Uterus (tissue), 2 donors: ENCODE measurements at regions not wholly inside any gene's neighbourhood (a gene's known extent, or its start where the extent isn't known, plus 50 kb on each side); places are given as distances from the start of the nearest gene placed in this dataset.

ENCODE experiments used
- POLR2A ChIP-seq, 2 donors: fragments of 450-650 bp; IDR thresholded peaks; one replicate each; pipeline ENCODE4 v1.6.1; 2016; ENCODE audit warnings: antibody characterized with exemption in 2 of 2, mild to moderate bottlenecking in 1 of 2, moderate library complexity in 1 of 2
- TF ChIP-seq, protein P1 (sequence below), 4 experiments: fragments of 200-600 bp in 2 of 4; fragments of 450-650 bp in 2 of 4; sonication (generic) in 2 of 4; IDR thresholded peaks; one replicate each; pipeline ENCODE4 v1.5.1; 2016 to 2019; ENCODE audit warnings: antibody characterized with exemption in 4 of 4, mild to moderate bottlenecking in 2 of 4, moderate library complexity in 1 of 4

DNA sequence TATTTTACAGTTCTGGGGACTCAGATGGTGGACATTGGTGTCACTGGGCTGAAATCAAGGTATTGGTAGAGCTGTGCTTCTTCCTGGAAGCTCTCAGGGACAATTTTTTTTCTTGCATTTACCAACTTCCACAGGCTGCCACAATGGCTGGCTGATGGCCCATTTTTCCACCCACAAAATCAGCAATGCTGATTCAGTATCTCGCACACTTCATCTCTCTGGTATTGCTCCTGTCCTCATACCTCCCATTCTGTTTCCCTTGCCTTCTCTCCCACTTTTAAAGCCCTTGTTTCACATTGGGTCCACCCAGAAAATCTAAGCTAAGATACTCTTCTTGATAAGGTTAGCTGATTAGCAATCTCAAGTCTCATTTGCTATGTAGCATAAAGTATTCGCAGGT is 530.9 kb upstream of the POM121L12 start:
- TF ChIP-seq, protein P1, sequence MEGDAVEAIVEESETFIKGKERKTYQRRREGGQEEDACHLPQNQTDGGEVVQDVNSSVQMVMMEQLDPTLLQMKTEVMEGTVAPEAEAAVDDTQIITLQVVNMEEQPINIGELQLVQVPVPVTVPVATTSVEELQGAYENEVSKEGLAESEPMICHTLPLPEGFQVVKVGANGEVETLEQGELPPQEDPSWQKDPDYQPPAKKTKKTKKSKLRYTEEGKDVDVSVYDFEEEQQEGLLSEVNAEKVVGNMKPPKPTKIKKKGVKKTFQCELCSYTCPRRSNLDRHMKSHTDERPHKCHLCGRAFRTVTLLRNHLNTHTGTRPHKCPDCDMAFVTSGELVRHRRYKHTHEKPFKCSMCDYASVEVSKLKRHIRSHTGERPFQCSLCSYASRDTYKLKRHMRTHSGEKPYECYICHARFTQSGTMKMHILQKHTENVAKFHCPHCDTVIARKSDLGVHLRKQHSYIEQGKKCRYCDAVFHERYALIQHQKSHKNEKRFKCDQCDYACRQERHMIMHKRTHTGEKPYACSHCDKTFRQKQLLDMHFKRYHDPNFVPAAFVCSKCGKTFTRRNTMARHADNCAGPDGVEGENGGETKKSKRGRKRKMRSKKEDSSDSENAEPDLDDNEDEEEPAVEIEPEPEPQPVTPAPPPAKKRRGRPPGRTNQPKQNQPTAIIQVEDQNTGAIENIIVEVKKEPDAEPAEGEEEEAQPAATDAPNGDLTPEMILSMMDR (IDR thresholded peaks at IDR 0.05) = no peak
- no peak for TF ChIP-seq POLR2A (IDR thresholded peaks at IDR 0.05)
